ENCODE measurements at regions not wholly inside any gene's neighbourhood (a gene's known extent, or its start where the extent isn't known, plus 50 kb on each side); places are given as distances from the start of the nearest gene placed in this dataset.
"Not testable (repeated sequence)": the region's sequence is repeated elsewhere in the genome, so short reads cannot be mapped to it uniquely, and the experiment has no call there.

- intact Hi-C loops (cut with DNase I), result no loop called here
- no peak for DNase-seq (ENCODE audit: low spot score)
These were observed 106.2 kb upstream of the CTBP2 start for GRCh38 chr10:125266541-125266940.

DNA sequence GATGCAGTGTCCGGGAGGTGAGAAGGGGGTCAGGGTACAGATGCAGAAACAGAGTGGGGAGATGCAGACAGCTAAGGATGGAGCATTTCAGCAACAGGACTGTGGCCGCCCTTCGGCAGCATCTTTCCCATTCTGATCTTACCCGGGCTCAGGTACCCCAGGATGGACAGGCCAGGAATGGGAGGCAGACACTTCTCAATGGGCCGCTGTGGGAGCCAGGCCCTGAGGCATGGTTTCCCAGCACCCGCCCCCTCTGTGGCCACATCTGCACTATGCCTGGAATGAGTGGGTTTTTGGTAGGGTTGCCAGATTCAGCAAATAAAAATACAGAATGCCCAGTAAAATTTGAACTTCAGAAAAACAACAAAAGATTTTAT lies 105.2 kb upstream of the CTBP2 start:
- no peak for DNase-seq (ENCODE audit: low spot score)
- intact Hi-C loops (cut with DNase I), result no loop called here

GRCh38 chr10:125264757-125265578 lies 104.6 kb upstream of the CTBP2 start:
- intact Hi-C loops (cut with DNase I), result no loop called here
- DNase-seq (ENCODE audit: low spot score), result no peak

GRCh38 chr10:125264091-125264490 lies 103.7 kb upstream of the CTBP2 start:
- intact Hi-C loops (cut with DNase I), result no loop called here
- no peak for DNase-seq (ENCODE audit: low spot score)

- intact Hi-C loops (cut with DNase I), result no loop called here
- no peak for DNase-seq (ENCODE audit: low spot score)
These were observed 103.2 kb upstream of the CTBP2 start for GRCh38 chr10:125263551-125263950.

DNA sequence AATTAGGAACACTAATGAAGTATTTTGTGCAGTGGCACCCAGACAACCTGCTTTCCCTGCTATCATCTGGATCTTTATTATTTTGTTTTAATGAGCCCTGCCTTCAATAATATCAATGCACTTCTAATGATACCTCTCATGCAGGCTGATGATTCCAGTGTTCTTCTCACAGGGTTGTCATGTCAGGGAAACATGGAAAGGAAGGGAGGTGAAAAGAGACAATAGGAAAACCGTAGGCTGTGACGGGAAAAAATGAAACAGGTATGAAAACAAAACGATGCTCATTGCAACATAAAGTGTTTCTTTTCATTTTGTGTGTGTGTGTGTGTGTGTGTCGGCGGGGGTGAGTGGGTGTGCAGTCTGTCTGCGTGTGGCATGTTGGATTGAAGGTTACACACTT lies 102.6 kb upstream of the CTBP2 start:
- DNase-seq (ENCODE audit: low spot score), result no peak
- intact Hi-C loops (cut with DNase I), result no loop called here

- intact Hi-C loops (cut with DNase I), result no loop called here
- no peak for DNase-seq (ENCODE audit: low spot score)
These were observed 102.0 kb upstream of the CTBP2 start for GRCh38 chr10:125262409-125262808.

- intact Hi-C loops (cut with DNase I), result no loop called here
- DNase-seq (ENCODE audit: low spot score), result no peak
These were observed 101.3 kb upstream of the CTBP2 start for GRCh38 chr10:125261491-125262186.

GRCh38 chr10:125260260-125260659 lies 99.9 kb upstream of the CTBP2 start:
- intact Hi-C loops (cut with DNase I), result no loop called here
- DNase-seq (ENCODE audit: low spot score), result no peak

DNA sequence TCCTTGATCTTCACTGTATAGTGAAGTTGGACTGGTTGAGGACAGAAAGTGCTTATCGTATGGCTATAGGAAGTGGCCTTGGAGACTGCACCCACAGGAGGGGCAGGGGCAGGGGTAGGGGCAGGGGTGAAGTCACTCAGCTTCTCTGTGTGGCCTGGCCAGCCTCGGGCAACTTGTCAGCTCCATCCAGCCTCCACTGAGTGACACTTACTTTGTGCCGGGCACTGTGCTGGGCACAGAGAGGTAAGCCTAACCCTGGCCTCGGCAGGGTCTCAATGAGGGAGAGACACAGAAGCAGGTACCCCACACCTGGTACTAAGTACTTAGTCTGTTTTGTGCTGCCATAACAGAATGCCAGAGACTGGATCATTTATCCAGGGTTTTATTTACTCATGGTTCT lies 99.3 kb upstream of the CTBP2 start:
- DNase-seq (ENCODE audit: low spot score), result no peak
- intact Hi-C loops (cut with DNase I), result no loop called here

DNA sequence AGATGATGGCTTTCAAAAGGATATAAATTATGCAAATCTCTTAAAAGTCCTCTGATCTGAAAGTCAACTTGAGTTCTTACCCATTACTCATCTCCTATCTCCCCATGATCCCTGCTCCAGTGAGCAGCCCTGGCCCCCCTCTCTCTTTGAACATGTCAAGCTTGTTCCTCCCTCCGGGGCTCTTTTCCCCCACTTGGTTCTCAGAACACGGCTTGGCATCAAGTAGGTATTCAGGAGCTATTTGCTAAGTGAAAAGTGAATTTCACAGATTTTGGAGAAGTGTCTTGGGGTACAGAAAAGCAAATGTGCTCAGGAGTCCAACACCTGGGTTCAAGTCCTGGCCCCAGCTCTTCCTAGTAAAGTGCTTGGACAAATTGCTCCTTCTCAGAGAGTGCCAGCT lies 98.3 kb upstream of the CTBP2 start:
- DNase-seq (ENCODE audit: low spot score), result no peak

GRCh38 chr10:125257521-125258108 lies 97.3 kb upstream of the CTBP2 start:
- DNase-seq (ENCODE audit: low spot score), result no peak
- intact Hi-C loops (cut with DNase I), result no loop called here

More for the DNA sequence above, 98.3 kb upstream of the CTBP2 start:
- intact Hi-C loops (cut with DNase I), result no loop called here

DNA sequence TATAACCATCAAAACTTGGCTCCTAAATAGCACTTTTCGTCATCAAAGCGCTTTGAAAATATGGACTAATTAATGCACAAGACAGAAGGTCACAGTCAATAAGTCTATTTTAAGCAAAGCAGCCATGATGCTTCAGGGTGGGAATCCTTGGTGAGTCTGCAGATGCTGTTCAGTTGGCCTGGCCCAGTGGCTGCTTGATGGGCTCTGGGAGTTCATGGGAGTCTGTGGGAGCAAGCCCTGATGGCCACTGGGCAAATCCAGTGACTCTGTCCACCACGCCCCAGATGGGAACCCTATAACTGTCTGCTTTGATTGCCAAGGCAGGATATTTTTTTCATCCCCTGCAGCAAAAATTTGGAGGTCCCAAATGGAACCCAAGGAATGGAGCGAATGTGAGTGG lies 95.7 kb upstream of the CTBP2 start:
- no peak for DNase-seq (ENCODE audit: low spot score)
- intact Hi-C loops (cut with DNase I), result no loop called here

DNA sequence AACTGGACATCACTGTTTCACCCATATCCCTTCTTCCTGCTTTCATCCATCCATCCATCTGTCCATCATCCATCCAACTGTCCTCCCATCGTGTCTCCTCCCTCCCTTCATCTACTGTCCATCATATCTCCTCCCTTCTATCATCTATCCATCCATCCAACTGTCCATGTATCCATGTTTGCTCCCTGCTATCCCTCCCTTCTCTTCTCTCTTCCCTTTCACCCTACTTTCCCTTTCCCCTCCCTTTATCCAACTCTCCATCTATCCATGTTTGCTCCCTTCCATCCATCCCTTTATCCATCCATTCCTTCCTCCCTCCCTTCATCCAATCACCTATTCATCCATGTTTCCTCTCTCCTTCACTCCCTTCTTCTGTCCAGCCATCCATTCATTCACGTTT lies 92.6 kb upstream of the CTBP2 start:
- no peak for DNase-seq (ENCODE audit: low spot score)
- intact Hi-C loops (cut with DNase I), result no loop called here

DNA sequence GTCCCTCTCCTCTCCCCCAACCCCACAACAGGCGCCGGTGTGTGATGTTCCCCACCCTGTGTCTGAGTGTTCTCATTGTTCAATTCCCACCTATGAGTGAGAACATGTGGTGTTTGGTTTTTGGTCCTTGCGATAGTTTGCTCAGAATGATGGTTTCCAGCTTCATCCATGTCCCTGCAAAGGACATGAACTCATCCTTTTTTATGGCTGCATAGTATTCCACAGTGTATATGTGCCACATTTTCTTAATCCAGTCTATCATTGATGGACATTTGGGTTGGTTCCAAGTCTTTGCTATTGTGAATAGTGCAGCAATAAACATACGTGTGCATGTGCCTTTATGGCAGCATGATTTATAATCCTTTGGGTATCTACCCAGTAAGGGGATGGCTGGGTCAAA lies 90.5 kb upstream of the CTBP2 start:
- DNase-seq (ENCODE audit: low spot score); intact Hi-C loops (cut with DNase I): not testable (repeated sequence)

- no peak for DNase-seq (ENCODE audit: low spot score)
- intact Hi-C loops (cut with DNase I), result no loop called here
These were observed 89.6 kb upstream of the CTBP2 start for GRCh38 chr10:125249948-125250347.

DNA sequence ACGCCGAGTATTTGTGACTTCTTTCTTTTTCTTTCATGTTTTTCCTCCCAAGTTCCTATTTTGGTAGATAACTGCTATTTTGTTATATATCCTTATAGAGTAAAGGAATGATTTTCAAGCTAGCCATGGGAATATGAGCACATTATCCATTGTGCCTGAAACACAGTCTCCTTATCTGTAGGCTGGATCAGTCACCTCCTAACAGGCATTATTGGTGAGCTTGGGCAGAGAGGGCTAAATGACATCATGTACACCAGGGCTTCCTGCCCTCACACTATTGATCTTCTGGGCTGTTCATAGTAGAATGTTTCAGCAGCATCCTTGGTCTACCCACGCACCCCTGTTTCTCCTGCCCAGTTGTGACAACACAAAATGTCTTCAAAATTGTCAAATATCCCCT lies 88.1 kb upstream of the CTBP2 start:
- intact Hi-C loops (cut with DNase I), result no loop called here
- DNase-seq (ENCODE audit: low spot score), result no peak

DNA sequence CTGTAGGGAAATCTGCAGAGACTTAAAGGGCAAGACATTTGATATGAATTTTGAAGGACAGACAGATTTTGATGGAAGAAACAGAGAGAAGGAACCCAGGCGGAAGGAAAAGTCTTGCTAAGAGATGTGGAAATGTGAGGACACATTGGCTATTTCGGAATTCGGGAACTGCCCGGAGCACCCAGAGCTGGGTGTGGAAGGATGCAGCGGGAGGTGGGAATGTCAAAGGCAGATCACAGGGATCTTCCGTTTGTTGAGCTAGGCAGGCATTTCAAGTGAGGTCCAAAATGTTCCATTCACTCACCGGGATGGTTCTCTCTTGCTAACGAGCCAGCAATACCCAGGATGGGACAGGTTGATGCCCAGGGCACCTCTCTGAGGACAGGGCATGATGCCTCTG lies 87.2 kb upstream of the CTBP2 start:
- no peak for DNase-seq (ENCODE audit: low spot score)
- intact Hi-C loops (cut with DNase I), result no loop called here

- intact Hi-C loops (cut with DNase I), result no loop called here
- no peak for DNase-seq (ENCODE audit: low spot score)
These were observed 83.3 kb upstream of the CTBP2 start for GRCh38 chr10:125243532-125244253.

DNA sequence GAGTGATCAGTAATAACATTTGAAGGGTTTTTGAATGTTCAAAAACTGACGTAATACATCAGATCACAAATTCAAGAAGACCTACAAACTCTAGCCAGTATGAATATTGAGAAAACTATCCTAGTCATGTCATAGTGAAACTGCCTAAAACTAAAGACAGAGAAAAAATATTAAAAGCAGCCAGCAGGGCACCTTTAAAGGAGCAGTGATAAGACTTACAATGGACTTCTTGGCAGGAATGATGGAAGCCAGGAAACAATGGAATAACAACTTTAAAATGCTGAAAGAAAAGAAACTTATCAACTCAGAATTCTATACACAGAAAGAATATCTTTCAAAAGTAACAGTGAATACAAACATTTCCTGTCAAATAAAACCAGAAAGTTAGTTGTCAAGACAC lies 78.3 kb upstream of the CTBP2 start:
- intact Hi-C loops (cut with DNase I), result no loop called here
- no peak for DNase-seq (ENCODE audit: low spot score)

Data from posterior vena cava (tissue), 2 donors.